Astrocyte of the spinal cord (primary cell): ENCODE measurements at regions not wholly inside any gene's neighbourhood (a gene's known extent, or its start where the extent isn't known, plus 50 kb on each side); places are given as distances from the start of the nearest gene placed in this dataset.

Experiments
- DNase-seq: peaks from one replicate; pipeline ENCODE4 v3.0.0; 2011; ENCODE audit warnings: low read depth, low spot score
- H3K4me3 ChIP-seq: 2 replicates; pipeline ENCODE4 v1.5.1; 2011; ENCODE audit warnings: low read depth, mild to moderate bottlenecking, low read length, moderate library complexity
- in situ Hi-C: cut with HindIII; loops from 2 replicates; pipeline ENCODE4 v1.10.0; 2017; ENCODE audit warnings: low sequenced_read_pairs
- TF ChIP-seq, protein P1 (sequence below): IDR thresholded peaks from 2 replicates; pipeline ENCODE4 v1.5.1; 2012; ENCODE audit warnings: low read depth, mild to moderate bottlenecking, low read length, inconsistent platforms

DNA sequence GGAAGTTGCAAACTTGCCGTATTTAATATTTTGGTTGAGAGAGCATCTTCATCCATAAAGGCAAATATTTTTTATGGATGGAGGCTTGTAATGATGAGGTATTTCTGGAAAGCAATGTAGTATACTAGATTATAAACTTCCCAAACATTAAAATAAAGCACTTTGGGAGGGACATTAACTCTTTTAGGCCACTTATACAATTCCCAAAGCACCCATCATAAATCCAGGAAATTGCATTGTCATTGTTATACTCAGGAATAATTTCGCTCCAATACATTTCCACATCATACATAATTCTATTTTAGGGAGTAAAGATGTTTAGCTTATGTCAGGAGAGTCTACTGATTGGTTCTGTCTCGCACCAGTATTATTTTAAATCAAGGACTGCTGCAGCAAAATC lies 212.7 kb upstream of the MKI67 start:
- TF ChIP-seq, protein P1, sequence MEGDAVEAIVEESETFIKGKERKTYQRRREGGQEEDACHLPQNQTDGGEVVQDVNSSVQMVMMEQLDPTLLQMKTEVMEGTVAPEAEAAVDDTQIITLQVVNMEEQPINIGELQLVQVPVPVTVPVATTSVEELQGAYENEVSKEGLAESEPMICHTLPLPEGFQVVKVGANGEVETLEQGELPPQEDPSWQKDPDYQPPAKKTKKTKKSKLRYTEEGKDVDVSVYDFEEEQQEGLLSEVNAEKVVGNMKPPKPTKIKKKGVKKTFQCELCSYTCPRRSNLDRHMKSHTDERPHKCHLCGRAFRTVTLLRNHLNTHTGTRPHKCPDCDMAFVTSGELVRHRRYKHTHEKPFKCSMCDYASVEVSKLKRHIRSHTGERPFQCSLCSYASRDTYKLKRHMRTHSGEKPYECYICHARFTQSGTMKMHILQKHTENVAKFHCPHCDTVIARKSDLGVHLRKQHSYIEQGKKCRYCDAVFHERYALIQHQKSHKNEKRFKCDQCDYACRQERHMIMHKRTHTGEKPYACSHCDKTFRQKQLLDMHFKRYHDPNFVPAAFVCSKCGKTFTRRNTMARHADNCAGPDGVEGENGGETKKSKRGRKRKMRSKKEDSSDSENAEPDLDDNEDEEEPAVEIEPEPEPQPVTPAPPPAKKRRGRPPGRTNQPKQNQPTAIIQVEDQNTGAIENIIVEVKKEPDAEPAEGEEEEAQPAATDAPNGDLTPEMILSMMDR = no peak
- in situ Hi-C loops = no loop called here
- H3K4me3 ChIP-seq = no peak overlapping the region

DNA sequence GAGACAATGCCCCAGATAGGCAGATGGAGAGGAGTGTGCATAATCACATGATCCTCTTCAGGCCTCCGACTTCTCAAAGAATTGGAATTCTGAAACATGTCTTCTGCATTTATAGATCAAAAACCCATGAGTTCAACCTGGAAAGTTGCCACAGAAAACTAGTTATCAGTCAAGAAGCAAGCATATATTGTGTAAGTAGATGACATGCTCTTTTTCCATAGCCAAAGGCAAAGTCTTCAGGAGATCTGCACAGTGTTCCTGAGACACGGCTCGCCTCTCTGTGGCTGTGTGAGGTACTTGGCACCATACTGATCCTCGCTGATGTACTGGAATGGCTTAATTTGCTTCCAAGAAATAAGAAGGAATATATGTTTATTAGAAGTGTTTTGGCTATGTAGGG lies 213.5 kb upstream of the MKI67 start:
- TF ChIP-seq, protein P1 = no peak
- in situ Hi-C loops = no loop called here

More for the DNA sequence above, 212.7 kb upstream of the MKI67 start:
- no peak for DNase-seq

DNA sequence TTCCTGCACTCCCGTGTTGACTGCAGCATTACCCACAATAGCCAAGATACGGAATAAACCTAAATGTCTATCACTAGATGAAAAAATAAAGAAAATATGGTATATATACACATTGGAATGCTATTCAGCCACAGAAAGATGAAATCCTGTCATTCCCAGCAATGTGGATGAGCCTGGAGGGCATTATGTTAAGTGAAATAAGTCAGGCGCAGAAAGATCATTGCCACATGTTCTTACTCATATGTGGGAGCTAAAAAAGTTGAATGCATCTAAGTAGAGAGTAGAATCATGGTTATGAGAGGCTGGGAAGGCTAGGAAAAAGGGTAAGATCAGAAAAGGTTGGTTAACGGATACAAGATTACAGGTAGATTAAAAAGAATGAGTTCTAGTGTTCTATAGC lies 219.1 kb upstream of the MKI67 start:
- in situ Hi-C loops = no loop called here
- no peak for DNase-seq
- TF ChIP-seq, protein P1 = no peak
- no peak overlapping the region for H3K4me3 ChIP-seq

More for the DNA sequence above, 213.5 kb upstream of the MKI67 start:
- no peak overlapping the region for H3K4me3 ChIP-seq
- DNase-seq = no peak

DNA sequence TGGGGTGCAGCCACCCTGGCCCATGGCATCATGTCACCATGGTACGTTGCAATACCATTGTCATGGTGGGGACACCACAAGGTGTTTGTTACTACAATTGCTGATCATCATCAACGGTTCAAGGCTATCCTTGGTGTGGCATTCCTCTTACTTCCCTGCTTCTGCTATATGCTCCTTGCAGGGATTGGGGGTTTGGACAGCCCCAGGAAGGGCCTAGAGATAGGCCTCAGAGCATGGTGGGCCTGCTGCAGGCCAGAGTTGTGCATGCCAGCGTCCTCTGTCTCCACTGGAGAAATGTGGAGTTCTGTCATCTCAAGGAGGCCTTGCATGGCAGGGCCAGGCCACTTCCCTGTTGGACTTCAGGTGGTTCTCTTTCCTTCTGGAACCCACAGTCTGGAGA lies 234.6 kb upstream of the MKI67 start:
- no peak for DNase-seq
- in situ Hi-C loops = no loop called here
- TF ChIP-seq, protein P1 = no peak
- no peak overlapping the region for H3K4me3 ChIP-seq

DNA sequence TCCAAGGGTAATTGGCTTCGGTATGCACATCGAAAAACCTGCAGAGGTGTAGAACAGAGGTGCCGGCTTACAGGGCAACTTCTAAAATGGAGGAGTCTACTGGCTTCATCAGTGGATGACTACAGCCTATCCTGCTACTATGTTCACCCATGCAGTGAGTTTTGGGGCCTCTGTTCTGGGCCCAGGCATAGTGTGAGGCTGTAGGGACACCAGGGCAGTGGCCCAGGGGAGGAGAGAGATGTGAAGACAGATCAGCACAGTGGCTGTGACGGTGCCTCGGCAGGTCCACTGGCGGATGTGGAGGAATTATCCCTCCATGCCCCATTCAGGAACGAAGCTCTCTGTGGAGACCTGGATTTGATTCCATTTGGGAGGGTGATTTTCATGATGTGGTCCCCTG lies 235.3 kb upstream of the MKI67 start:
- no peak for DNase-seq
- H3K4me3 ChIP-seq = no peak overlapping the region
- TF ChIP-seq, protein P1 = no peak
- in situ Hi-C loops = no loop called here

DNA sequence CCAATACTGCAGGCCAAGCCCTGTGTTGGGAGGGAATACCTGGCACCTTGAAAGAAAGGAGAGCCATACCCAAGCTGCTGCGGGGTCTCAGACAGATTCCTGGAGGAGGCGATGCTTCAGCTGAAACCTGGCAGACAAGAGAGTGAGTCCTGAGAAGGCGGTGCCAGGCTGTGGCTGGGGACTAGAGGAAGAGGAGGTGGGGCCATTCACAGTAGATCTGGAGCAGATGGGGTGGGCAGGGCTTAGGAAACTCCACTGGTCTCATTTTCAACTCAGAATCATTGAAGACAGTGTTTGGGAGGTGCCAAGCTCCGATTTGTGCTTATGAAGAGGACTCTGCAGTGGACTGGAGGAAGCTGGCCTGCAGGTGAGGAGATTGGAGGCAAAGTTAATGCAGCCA lies 236.3 kb upstream of the MKI67 start:
- H3K4me3 ChIP-seq = no peak overlapping the region
- DNase-seq = no peak
- TF ChIP-seq, protein P1 = no peak
- in situ Hi-C loops = no loop called here

DNA sequence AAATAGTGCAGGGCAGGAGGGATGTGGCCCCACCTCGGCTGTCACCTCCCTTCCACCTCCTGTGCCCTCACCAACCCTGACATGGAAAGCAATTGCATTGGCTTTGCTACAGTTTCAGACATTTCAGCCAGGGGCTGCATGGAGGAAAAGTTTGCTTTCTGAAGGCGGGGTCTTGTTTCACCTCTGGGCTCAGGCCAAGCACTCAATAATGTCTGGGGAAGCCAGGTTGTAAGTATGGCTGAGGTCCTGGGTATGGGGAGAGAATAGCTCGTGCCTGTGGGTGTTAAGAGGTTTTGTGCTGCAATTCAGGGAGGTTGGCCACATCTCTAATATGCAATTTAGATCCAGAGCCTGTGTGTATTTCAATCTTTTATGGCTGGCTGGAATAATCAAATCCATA lies 238.4 kb upstream of the MKI67 start:
- in situ Hi-C loops = no loop called here
- no peak for DNase-seq
- TF ChIP-seq, protein P1 = no peak
- H3K4me3 ChIP-seq = no peak overlapping the region
